GM18507 (cell line): ENCODE measurements at regions not wholly inside any gene's neighbourhood (a gene's known extent, or its start where the extent isn't known, plus 50 kb on each side); places are given as distances from the start of the nearest gene placed in this dataset.
"Not testable (repeated sequence)": the region's sequence is repeated elsewhere in the genome, so short reads cannot be mapped to it uniquely, and the experiment has no call there.

Experiments
- DNase-seq: peaks from one replicate; pipeline ENCODE4 v3.0.0; 2011; ENCODE audit warnings: low read depth; ENCODE audit not compliant: insufficient read length; ENCODE audit errors: extremely low spot score
- FAIRE-seq: peaks from 2 replicates; lab custom pipeline; 2011; peaks lifted over from hg19 to GRCh38; lab: Jason Lieb, UNC

DNA sequence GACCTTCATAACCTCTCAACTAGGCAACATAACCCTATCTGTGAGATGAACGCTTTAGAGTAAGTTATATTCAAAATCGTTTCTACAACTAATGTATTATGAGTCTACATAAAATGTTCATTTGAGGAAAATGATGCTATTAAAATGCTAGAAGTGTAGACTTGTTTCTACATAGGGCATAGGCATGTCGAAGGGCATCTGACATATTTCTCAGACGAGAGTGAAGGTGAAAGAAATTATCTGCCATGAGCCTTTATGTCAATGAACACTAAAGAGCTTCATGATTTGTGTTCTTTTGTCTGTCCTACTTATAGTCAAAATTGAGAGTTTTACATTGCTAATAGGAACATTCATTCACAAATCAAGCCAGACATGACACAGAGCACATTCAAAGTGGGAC, 811.8 kb downstream of the RAB28 start:
- no peak for FAIRE-seq
- DNase-seq = no peak

DNA sequence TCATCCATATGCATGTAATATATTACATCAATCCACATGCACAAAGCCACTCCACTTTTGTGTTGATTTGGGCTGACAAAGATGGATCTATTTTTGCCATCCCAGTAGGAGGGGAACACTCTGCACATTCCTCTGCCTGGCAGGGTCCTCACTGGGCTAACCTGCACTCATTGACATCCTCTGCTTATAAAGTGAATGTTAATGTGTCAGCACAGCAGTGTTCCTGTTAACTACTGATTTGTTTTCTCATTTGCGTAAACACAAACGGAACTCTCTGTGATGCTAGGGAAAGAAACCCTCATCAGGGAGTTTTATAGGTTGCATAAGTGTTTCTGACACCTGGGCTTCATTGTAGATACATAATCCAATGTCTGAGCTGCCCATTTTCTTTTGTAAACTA, 826.0 kb downstream of the RAB28 start:
- FAIRE-seq = no peak

DNA sequence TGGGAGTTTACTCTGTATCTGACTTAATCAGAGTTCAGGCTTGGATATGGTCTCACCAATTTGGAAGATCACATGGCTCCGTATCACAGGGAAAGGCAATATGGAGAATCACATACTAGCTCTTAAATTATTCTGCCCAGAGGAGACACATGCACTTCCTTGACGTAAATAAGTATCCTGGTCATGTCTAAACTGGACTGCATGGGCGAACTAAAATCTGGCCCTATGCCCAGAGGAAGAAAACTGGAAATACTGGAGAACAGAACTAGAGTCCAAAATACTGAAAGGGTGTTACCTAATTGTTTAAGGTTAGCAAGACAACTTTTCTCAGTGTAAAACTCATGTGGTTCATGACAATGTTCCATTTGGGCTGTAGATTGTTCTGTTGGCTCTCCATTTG, 832.3 kb downstream of the RAB28 start:
- FAIRE-seq = no peak
- no peak for DNase-seq

More for the DNA sequence above, 826.0 kb downstream of the RAB28 start:
- no peak for DNase-seq

DNA sequence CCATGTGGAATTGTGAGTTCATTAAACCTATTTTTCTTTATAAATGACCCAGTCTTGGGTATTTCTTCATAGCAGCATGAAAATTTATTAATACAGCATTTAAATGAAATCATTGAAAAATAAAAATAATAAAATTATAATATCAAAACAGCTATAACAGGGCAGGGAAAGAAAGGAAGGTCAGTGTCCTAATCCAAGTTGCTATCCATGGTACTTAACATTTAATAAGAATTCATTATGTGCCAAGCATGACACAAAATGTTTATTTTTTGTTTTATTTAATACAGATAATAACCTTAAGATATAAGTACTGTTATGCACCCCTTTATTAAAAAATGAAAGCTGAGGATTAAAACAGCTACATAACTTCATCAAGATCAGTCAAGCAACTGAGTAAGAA, 838.4 kb downstream of the RAB28 start:
- DNase-seq (no peak), FAIRE-seq (no peak)

DNA sequence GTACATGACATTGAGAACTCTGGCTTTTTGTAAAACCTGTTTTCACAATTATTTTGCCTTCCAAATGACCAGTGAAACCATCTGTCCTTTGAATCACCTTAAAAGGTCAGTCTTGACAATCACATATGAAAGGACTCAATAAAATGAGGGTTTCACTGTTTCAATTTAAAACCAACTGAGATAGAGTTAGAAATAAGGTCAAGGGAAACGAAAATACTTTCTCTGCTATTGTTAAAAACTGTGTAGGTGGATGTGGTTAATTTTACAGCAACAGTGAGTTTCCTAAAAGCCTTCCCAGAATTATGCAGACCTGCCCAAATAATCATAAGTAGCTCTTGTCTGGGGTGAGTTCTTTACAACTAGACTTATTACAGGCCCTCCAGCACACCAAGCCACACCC, 839.9 kb downstream of the RAB28 start:
- no peak for FAIRE-seq
- DNase-seq = no peak

DNA sequence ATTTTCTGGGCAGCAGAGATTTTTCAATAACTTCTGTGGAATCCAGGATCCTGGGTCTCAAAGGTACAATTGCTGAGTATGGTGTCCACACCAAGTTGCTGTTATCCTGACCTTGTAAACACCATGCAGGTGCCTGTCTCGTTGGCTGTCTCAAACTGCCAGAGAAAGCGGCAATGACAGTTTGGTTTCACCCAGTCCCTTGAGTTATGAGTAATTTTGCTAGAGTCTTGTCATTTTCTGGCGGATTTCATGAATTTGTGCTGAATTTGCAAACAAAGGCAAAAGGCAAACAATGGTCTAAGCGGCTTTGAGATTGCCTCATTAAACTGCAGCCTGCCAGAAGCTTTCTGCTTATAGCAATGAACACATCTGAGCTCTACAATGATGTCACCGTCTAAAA, 847.9 kb downstream of the RAB28 start:
- no peak for FAIRE-seq
- DNase-seq = no peak

DNA sequence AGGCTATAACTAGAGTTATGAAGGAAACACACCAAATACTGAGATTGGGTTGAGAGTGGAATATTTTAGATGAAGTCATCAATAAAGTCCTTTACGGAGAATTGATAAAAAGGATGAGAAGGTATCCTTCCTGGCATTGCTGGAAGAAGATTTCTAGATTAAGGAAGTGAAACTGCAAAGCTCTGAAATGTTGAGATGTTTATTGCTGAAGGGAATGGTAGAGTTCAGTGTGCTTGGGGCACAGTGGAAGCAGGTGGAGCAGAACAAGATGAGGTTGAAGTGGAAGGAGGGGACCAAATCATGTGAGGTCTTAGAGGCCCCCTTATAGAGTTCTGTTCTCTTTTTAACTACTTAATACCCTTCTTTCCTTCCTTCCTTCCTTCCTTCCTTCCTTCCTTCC, 848.5 kb downstream of the RAB28 start:
- DNase-seq (no peak), FAIRE-seq (no peak)

DNA sequence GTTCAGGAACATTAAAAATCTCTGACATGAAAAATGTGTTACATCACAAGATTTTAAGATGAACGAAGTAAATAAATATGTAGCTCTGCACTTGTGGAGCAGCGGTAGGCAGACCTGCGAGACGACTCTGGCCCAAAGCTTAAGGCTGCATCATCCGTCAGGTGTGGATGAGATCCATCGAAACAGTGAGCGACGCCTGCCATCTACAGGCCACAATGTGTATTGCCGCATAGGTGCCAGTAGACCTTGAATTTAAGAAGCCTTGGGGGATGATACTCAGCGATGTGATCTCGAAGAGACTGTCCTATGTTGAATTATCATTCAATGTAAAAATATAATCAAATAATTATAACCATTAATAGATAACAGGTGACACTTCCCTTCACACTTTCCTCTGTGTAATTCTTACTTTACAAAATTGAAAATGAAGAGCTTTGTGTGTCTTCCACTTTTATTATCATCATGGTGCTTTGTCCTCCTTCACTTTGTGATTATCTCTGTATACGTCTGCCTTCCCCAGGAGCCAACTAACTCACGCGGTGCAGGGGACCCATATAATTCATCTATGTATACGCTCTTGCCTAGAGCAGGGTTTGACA, 851.0 kb downstream of the RAB28 start:
- DNase-seq (peak; percentile 22), FAIRE-seq (peak; percentile 79)

DNA sequence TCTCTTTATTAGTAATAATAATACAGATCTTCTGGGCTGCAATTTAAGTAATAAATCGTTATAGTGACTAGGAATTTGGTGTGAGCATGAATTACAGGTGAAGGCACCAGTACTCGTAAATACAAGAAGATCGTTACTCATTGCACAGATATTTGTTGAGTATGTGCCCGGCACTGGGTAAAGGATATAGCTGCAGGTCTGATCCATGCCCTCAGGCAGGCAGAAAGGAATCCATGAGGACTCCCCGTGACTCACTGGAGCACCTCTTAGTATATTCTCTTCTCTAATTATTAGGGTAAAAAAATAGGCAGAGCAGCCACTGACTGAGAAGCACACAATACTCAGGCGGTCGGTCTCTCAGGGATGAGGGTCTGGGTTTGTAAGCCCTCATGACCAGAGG, 868.3 kb downstream of the RAB28 start:
- DNase-seq (no peak), FAIRE-seq (no peak)

DNA sequence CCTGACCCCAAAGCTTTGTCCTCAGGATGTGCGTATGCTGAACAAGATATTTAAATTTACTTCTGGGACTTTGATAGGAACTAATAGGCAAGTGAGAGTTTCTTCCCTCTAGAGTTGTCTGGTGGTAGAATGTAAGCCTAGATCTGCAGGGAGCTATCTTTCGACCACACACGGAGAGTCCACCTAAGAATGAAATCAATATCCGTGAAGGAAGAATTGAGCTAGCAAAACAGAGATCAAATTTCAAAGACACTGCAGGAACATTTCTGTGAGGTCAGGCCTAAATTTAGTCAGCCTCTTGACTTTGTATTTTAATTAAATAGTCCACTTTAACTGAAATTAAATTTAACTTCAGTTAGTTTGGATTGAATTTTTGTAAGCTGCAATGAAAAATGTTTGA, 871.3 kb downstream of the RAB28 start:
- no peak for FAIRE-seq
- DNase-seq = no peak

DNA sequence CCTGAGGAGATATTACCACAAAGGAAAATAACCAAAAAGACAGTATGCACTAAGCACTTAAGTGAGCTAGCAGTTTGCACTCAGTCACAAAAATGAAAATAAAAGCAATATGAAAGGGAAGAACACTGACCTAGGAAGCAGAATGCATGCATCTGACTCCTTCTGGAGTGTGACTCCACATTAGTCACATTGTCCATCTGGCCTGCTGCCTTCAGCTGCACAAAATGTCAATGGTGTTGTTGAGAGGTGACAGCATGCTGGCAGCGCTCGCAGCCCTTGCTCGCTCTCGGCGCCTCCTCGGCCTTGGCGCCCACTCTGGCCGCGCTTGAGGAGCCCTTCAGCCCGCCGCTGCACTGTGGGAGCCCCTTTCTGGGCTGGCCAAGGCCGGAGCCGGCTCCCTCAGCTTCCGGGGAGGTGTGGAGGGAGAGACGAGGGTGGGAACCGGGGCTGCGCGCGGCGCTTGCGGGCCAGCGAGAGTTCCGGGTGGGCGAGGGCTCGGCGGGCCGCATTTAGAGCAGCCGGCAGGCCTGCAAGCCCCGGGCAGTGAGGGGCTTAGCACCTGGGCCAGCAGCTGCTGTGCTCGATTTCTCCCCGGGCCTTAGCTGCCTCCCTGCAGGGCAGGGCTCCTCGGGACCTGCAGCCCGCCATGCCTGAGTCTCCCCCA, 874.8 kb downstream of the RAB28 start:
- not testable (repeated sequence) for FAIRE-seq, DNase-seq

DNA sequence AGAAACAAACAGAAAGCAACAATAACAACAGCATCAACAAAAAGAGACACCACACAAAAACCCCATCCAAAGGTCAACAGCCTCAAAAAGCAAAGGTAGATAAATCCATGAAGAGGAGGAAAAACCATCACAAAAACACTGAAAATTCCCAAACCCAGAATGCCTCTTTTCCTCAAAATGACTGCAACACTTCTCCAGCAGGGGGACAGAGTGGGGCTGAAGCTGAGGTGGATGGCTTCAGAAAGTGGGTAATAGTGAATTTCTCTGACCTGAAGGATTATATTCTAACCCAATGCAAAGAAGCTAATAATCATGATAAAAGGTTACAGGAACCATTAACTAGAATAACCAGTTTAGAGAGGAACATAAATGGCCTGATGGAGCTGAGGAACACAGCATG, 888.2 kb downstream of the RAB28 start:
- no peak for FAIRE-seq

DNA sequence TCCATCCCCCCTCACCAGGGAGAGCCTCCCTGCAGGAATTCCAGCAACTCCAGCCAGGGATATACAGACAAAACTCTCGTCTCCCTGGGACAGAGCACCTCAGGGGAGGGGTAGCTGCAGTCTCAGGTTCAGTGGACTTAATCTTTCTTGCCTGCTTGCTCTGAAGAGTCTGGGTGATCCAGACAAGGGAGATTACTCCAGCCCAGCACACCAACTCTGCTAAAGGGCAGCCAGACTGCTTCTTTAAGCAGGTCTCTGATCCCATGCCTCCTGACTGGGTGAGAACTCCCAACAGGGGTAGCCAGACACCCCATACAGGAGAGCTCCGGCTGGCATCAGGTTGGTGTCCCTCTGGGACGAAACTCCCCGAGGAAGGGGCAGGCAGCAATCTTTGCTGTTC, 888.7 kb downstream of the RAB28 start:
- DNase-seq (no peak), FAIRE-seq (no peak)

More for the DNA sequence above, 888.2 kb downstream of the RAB28 start:
- no peak for DNase-seq

DNA sequence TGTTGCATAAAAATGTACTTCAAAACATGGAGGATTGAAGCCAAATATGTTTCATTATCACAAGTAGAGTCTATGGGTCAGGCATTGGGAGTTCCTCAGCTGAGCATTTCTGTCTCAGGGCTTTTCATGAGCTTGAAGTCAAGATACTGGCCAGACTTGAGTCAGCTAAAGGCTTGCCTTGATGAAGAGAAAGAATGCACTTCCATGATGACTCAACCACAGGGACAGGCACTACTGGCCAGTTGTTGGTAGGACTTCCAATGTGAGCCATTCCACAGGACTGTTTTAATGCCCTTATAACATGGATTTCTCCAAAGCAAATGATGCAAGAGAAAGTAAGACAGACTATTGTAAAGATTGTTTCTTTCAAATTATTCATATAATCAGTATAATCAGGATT, 895.6 kb downstream of the RAB28 start:
- DNase-seq (no peak), FAIRE-seq (no peak)

DNA sequence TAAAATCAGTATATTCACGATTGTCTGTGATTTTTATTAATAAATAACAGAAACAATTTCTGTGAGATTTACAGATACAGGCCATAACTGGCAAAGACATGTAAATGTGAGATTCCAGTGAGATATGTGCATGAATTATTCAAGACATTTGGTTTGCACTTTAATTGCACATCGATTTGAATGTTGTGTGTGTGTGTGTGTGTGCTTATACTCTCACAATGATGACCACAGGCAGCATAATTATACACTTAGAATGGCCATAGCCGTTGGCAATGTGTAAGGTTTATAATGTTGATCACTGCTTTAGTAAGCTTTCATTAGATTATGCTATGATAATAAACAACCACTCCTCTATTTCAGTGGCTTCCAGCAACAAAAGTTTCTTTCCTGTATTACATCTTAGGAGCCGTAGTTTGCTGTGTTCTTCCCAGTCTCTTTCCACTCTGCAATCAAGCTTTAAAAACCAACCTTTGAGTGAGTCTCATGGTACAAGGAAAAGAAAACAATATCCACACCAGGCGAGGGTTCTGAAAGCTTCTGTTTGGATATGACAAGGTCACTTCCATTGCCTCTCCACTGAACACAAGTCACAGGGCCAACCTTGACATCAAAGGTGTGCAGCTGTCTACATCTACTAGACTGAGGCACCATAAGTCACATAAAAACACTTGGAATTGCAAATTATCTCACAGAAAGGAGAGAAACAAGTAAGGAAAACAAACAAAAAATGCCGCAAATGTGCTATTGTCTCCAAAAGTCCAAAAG, 897.7 kb downstream of the RAB28 start:
- DNase-seq = no peak
- no peak for FAIRE-seq

DNA sequence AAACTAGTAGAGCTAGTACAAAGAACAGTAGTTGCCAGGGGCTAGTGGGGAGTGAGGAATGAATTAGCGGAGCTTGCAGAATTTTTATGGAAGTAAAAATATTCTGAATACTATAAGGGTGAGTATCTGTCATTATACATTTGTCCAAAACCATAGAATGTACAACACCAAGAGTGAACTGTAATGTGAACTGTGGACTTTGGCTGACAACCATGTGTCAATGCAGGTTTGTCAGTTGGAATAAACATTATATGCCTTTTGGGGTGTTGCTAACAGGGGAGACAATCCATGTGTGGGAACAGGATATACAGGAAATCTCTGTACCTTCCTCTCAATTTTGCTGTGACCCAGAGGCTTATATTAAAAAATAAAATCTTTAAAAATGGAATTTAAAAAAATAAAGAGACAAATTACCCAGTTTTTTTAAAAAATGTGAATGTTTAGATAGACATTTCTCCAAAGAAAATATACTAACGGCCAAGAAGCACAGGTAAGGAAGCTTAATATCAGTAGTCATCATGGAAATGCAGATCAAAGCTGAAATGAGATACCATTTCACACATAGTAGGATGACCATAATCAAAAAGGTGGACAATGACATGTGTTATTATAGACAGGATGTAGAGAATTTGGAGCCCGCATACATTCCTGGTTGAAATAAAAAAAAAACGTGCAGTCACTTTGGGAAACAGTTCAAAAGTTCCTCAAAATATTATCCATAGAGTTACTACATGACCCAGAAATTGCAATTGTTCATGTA, 899.8 kb downstream of the RAB28 start:
- no peak for FAIRE-seq
- no peak for DNase-seq

DNA sequence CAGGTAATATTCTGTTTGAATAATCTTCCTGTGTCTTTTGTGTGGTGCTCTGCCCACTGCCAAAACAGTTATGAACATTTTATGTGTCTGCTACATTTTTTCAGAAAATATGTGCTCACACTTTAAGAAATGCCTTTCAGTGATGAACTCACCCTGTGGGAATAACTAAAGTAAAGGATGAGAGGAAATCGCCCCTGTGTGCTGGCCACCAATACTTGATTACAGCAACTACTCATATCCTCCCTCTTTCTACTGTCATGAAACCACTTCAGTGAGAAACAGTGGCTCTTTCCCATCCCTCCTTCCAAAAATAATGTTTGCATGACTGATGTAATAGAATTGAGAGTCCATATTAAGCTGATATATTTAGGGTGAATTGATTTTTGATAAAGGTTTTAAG, 900.9 kb downstream of the RAB28 start:
- no peak for FAIRE-seq

DNA sequence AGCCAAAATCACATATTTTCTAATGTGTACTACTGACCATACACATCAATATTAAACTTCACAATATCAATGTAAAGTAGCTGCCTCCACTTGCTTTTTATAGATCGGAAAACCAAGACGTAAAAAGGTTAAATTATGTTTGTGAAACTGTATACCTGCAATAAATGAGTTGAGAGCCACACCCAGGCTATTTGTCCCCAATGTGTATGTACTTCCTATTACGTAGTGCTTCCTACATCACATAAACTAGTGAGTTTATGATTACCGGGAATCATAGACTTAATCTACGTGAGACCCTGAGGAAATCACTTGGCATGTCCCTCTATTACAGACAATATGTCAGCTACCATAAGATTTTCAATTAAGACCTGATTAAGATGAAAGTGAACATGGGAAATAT, 903.4 kb downstream of the RAB28 start:
- DNase-seq (no peak), FAIRE-seq (no peak)

More for the DNA sequence above, 900.9 kb downstream of the RAB28 start:
- no peak for DNase-seq

DNA sequence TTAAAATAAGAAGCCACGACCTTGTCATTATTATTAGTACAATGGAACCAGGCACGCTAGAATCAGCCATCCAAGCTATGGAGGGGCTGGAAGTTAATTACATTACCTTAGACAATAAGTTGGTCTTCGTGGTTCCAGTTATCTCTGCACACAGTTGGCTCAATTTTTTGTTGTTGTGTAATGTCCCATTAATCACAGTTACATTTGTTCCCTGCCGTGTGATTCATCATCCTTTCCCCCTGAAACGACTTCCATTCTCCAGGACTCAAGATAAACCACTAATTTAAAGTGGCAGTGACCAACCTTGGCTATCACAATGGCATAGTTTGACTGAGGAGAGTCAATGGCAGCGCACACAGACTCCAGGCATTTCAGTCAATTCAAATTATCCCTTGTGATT, 905.0 kb downstream of the RAB28 start:
- FAIRE-seq (no peak), DNase-seq (no peak)

DNA sequence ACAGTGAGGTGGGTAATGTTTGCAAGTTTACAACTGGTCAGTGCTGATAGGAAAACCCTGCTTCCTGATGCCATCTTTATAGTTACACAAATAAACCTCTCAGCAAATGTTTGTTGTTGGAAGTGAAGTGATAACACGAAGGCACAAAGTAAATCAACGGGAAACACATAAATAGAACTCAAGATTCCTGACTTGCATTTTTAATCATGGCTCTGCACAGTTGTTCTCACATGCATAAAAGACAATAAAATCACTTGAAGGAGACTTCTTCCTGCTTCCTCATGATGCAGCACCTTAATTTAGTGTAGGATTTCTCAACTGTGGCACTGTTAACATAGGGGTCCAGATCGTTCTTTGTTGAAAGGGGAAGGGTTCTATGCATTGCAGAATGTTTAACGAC, 907.7 kb downstream of the RAB28 start:
- FAIRE-seq (no peak), DNase-seq (no peak)
